GM12878 (cell line): ENCODE measurements at regions not wholly inside any gene's neighbourhood (a gene's known extent, or its start where the extent isn't known, plus 50 kb on each side); places are given as distances from the start of the nearest gene placed in this dataset.

Experiments
- BACH1 ChIP-seq: fragments of 450-650 bp; IDR thresholded peaks from 2 replicates; pipeline ENCODE4 v1.6.1; 2017; ENCODE audit warnings: mild to moderate bottlenecking, borderline replicate concordance
- CHD2 ChIP-seq: IDR thresholded peaks from 2 replicates; pipeline ENCODE4 v1.6.1; 2011; ENCODE audit warnings: low read depth, low read length, improper control_type of control experiment, borderline replicate concordance
- CUX1 ChIP-seq: IDR thresholded peaks from 2 replicates; pipeline ENCODE4 v1.6.1; 2012; ENCODE audit warnings: improper control_type of control experiment, low read depth, low read length; ENCODE audit not compliant: insufficient replicate concordance
- FOS ChIP-seq: IDR thresholded peaks from 3 replicates; pipeline ENCODE4 v1.6.1; 2011; ENCODE audit warnings: borderline replicate concordance; ENCODE audit not compliant: insufficient read length; ENCODE audit errors: extremely low read depth
- IRF5 ChIP-seq: fragments of 450-650 bp; IDR thresholded peaks from 2 replicates; pipeline ENCODE4 v1.6.1; 2017; ENCODE audit warnings: borderline replicate concordance
- RUNX3 ChIP-seq: IDR thresholded peaks from 2 replicates; pipeline ENCODE4 v1.6.1; 2012; ENCODE audit warnings: low read length, inconsistent platforms
- SP1 ChIP-seq: IDR thresholded peaks from one replicate; pipeline ENCODE4 v1.6.1; 2011; ENCODE audit warnings: low read depth, low read length
- ZBTB40 ChIP-seq: fragments of 450-650 bp; IDR thresholded peaks from 2 replicates; pipeline ENCODE4 v1.6.1; 2016; ENCODE audit warnings: mild to moderate bottlenecking, moderate library complexity, borderline replicate concordance

DNA sequence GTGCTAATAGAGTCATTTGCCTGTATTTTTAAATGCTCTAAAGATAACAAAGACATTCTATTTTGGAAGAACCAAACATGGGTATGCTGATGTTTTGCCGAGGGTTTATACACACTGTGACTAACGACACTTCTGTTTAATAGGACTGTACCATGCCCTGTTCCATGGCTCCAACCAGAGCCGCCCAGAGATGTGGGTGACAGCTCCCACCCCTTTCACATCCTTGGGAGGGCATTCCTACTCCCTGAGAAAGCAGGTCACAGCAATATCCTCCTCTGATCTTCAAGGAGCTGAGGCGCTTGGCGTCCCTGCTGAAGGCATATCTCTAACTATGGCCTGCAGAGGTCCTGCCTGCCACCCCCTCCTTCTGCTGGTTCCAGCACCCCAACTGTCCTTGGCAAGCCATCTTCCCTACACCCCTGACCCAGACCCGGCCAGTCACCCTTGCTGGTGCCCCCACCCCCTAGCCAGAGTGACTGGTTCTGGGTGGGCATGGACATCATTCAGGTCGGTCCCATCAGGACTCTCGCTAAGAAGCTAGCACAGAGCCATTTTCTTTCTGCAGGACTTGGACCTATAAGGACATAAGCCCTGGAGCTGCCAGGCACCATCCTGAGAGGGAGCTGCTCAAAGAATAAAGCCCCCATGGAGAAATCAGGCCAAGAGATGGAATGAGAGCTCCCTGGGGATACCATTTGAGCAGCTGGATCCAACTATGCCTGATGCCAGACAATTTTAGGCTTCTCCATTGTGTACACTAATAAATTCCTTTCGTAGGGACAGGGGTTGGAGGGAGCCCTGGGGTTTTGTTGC lies 381.3 kb downstream of the CTTN start (continued):
- no peak for TF ChIP-seq CUX1
- no peak for TF ChIP-seq SP1
- TF ChIP-seq BACH1 = no peak
- TF ChIP-seq CHD2 = no peak
- no peak for TF ChIP-seq RUNX3
- TF ChIP-seq FOS = no peak
- TF ChIP-seq ZBTB40 = no peak
- no peak for TF ChIP-seq IRF5
